Liver (tissue), 3 donors: ENCODE measurements at regions not wholly inside any gene's neighbourhood (a gene's known extent, or its start where the extent isn't known, plus 50 kb on each side); places are given as distances from the start of the nearest gene placed in this dataset.

Experiments
- ATF3 ChIP-seq: IDR thresholded peaks from 2 replicates; pipeline ENCODE4 v1.6.1; 2016; ENCODE audit warnings: antibody characterized with exemption
- CTCF ChIP-seq: fragments of 150-350 bp; IDR thresholded peaks from 2 replicates; pipeline ENCODE4 v1.5.1; 2017; ENCODE audit warnings: improper control_type of control experiment, low read depth, low read length; ENCODE audit not compliant: missing input control
- FOXA1 ChIP-seq: IDR thresholded peaks from 2 replicates; pipeline ENCODE4 v1.6.1; 2016; ENCODE audit warnings: antibody characterized with exemption
- HNF4G ChIP-seq: IDR thresholded peaks from 2 replicates; pipeline ENCODE4 v1.6.1; 2016; ENCODE audit warnings: antibody characterized with exemption
- JUND ChIP-seq, 2 donors: IDR thresholded peaks; 2 replicates each; pipeline ENCODE4 v1.6.1; 2016; ENCODE audit warnings: antibody characterized with exemption in 2 of 2
- MAX ChIP-seq: IDR thresholded peaks from 2 replicates; pipeline ENCODE4 v1.6.1; 2016; ENCODE audit warnings: antibody characterized with exemption
- NR2F2 ChIP-seq: IDR thresholded peaks from 2 replicates; pipeline ENCODE4 v1.6.1; 2016; ENCODE audit warnings: antibody characterized with exemption
- RAD21 ChIP-seq, 2 donors: IDR thresholded peaks; 2 replicates each; pipeline ENCODE4 v1.6.1; 2016; ENCODE audit warnings: antibody characterized with exemption in 2 of 2, mild to moderate bottlenecking in 2 of 2
- REST ChIP-seq: IDR thresholded peaks from 2 replicates; pipeline ENCODE4 v1.6.1; 2016; ENCODE audit warnings: antibody characterized with exemption, mild to moderate bottlenecking
- YY1 ChIP-seq: IDR thresholded peaks from 2 replicates; pipeline ENCODE4 v1.6.1; 2016; ENCODE audit warnings: antibody characterized with exemption, mild to moderate bottlenecking
- donor health status: healthy.
- donor health status: healthy.

GRCh38 chr11:29314211-29314610 lies 702.6 kb downstream of the KCNA4 start:
- no peak for TF ChIP-seq JUND (IDR thresholded peaks at IDR 0.05)
- no peak for TF ChIP-seq CTCF
- TF ChIP-seq ATF3 = no peak
- TF ChIP-seq HNF4G = no peak
- TF ChIP-seq REST = no peak
- no peak for TF ChIP-seq NR2F2
- TF ChIP-seq RAD21 (IDR thresholded peaks at IDR 0.05) = no peak
- no peak for TF ChIP-seq MAX
- TF ChIP-seq FOXA1 = no peak
- TF ChIP-seq YY1 = no peak
